ENCODE measurements at regions not wholly inside any gene's neighbourhood (a gene's known extent, or its start where the extent isn't known, plus 50 kb on each side); places are given as distances from the start of the nearest gene placed in this dataset.

DNA sequence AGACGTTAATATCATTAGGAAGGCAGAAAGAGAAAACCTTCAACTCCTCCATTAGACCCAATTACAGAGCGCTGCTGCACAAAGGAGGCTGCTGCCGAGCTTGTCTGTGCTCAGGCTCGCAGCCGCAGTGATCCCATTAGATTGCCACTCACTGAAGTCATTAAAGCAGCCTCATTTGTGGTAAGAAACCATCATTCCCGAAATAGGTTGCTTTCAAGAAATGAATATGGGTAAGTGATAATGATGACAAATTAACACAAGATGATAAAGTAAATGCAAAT lies 137.2 kb downstream of the CAVIN4 start:
- no peak for TF ChIP-seq STAT5B (CRISPR knock-in tag; IDR thresholded peaks at IDR 0.05)
- no peak for TF ChIP-seq HDAC2 (CRISPR knock-in tag; IDR thresholded peaks at IDR 0.05)
- TF ChIP-seq, protein P1, sequence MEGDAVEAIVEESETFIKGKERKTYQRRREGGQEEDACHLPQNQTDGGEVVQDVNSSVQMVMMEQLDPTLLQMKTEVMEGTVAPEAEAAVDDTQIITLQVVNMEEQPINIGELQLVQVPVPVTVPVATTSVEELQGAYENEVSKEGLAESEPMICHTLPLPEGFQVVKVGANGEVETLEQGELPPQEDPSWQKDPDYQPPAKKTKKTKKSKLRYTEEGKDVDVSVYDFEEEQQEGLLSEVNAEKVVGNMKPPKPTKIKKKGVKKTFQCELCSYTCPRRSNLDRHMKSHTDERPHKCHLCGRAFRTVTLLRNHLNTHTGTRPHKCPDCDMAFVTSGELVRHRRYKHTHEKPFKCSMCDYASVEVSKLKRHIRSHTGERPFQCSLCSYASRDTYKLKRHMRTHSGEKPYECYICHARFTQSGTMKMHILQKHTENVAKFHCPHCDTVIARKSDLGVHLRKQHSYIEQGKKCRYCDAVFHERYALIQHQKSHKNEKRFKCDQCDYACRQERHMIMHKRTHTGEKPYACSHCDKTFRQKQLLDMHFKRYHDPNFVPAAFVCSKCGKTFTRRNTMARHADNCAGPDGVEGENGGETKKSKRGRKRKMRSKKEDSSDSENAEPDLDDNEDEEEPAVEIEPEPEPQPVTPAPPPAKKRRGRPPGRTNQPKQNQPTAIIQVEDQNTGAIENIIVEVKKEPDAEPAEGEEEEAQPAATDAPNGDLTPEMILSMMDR (CRISPR knock-in tag; IDR thresholded peaks at IDR 0.05) = no peak
- TF ChIP-seq SUZ12 (IDR thresholded peaks at IDR 0.05; ENCODE audit: low read depth, low read length) = no peak
- TF ChIP-seq CAMTA2 (CRISPR knock-in tag; IDR thresholded peaks at IDR 0.05; ENCODE audit: borderline replicate concordance) = no peak

Data from HepG2 (cell line).